ENCODE measurements at regions not wholly inside any gene's neighbourhood (a gene's known extent, or its start where the extent isn't known, plus 50 kb on each side); places are given as distances from the start of the nearest gene placed in this dataset.

- POLR2A ChIA-PET = no interaction called here
- DNase-seq = no peak
- Mint-ChIP-seq H3K27me3 (no peaks in the 10 kb centered on the region), H3K4me3 (no peak overlapping the region), H3K27ac (no peak overlapping the region), H3K4me1 (ENCODE audit: low read depth) (peaks cover 2% of the 10 kb centered on the region), H3K9me3 (no peaks in the 10 kb centered on the region), H3K36me3 (ENCODE audit: low read depth) (no peaks in the 10 kb centered on the region)
- TF ChIP-seq CTCF (IDR thresholded peaks at IDR 0.05) = no peak
- ATAC-seq = no peak
- CTCF ChIA-PET = interaction anchor here (1.1 to 6.2 kb wide), 3 partner anchors 84 to 541 kb away, joined by 3 to 76 read pairs (median 11); no protein-coding TSS in a partner anchor
- intact Hi-C loops (cut with micrococcal nuclease) = loop anchor here (10.0 kb wide), 1 partner anchor 542 kb away; no protein-coding TSS in a partner anchor
Observed at GRCh38 chr2:42942990-42943493, 150.7 kb upstream of the HAAO start.

DNA sequence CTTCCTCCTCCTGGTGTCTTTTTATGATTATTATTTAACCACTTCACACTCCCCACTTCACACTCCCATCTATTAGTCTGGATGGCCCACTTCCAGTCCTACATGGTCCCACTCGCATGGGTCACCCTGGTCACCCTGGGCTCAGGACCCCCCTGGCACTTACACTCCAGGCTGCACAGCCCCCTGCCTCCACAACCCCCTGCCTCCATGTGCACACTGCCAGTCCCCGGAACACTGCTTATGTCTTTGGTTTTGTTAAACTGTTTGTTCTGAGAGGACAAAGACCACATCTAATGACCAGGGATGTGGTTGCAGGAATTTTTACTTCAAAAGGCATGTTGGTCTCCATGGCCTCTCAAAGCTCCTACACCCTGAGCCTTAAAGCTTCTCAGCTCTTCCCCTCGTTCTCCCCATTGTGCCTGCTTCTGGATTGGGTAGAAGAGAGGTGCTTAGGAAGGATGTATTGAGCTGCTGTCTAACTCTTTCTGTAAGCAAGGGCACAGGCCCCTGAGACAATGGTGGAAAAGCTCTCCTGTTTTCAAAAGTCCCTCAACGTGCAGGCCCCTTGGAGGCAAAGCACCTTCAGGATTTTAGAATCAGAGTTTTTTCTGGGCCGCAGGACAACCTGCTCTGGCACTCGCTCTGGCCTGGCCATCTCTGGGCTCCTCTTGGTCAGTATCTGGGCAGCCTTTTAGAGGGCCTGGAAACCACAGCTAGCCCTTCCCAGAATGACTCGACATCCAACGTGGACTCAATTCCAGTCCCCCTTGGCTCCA is 150.0 kb upstream of the HAAO start:
- DNase-seq = no peak
- no peak overlapping the region for H3K4me3 Mint-ChIP-seq
- H3K36me3 Mint-ChIP-seq (ENCODE audit: low read depth) = no peaks in the 10 kb centered on the region
- peaks cover 2% of the 10 kb centered on the region for H3K4me1 Mint-ChIP-seq (ENCODE audit: low read depth)
- intact Hi-C loops (cut with micrococcal nuclease) = loop anchor here (10.0 kb wide), 1 partner anchor 542 kb away; no protein-coding TSS in a partner anchor
- H3K27me3 Mint-ChIP-seq = no peaks in the 10 kb centered on the region
- no peak overlapping the region for H3K27ac Mint-ChIP-seq
- no peak for TF ChIP-seq CTCF (IDR thresholded peaks at IDR 0.05)
- no peaks in the 10 kb centered on the region for H3K9me3 Mint-ChIP-seq
- no peak for ATAC-seq
- POLR2A ChIA-PET = no interaction called here
- CTCF ChIA-PET = interaction anchor here (0.9 to 6.2 kb wide), 3 partner anchors 82 to 286 kb away, joined by 3 to 76 read pairs (median 11); no protein-coding TSS in a partner anchor

DNA sequence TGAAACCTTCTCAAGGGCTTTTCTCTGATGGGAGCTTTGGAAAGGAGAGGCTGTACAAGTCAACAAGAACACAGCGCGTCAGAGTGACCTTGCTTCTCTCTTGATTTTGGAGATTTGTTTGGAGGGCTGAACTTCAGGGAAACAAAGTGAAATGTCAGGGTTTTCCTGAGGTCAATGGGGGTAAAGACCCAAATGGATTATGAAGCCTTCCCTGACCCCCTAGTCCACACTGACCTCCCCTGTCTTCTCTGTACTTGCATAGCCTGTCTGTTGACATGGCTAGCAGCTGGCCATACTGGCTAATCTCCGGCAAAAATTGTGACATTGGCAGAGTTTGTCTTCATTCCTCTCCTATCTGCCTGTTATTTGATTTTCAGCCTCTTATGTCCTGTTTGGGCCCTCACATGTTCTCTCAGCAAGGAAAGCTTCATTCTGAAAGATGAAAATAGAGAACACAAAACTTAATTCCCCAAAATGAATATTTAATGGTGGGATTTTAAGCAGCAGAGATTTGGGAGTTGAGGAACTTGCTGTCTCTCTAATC is 149.3 kb upstream of the HAAO start:
- Mint-ChIP-seq H3K36me3 (ENCODE audit: low read depth) (no peaks in the 10 kb centered on the region), H3K27me3 (no peaks in the 10 kb centered on the region), H3K4me1 (ENCODE audit: low read depth) (no peaks in the 10 kb centered on the region), H3K4me3 (no peak overlapping the region), H3K27ac (no peak overlapping the region), H3K9me3 (no peaks in the 10 kb centered on the region)
- ATAC-seq (no peak), DNase-seq (no peak)
- intact Hi-C loops (cut with micrococcal nuclease) = loop anchor here (10.0 kb wide), 1 partner anchor 543 kb away; no protein-coding TSS in a partner anchor
- ChIA-PET CTCF (interaction anchor here (0.9 to 2.7 kb wide), 3 partner anchors 33 to 83 kb away, joined by 3 to 11 read pairs (median 3); no protein-coding TSS in a partner anchor), POLR2A (no interaction called here)
- no peak for TF ChIP-seq CTCF (IDR thresholded peaks at IDR 0.05)

- H3K9me3 Mint-ChIP-seq = no peaks in the 10 kb centered on the region
- ChIA-PET POLR2A (no interaction called here), CTCF (no interaction called here)
- no peak overlapping the region for H3K27ac Mint-ChIP-seq
- no peaks in the 10 kb centered on the region for H3K36me3 Mint-ChIP-seq (ENCODE audit: low read depth)
- no peaks in the 10 kb centered on the region for H3K4me1 Mint-ChIP-seq (ENCODE audit: low read depth)
- ATAC-seq = no peak
- DNase-seq = no peak
- intact Hi-C loops (cut with micrococcal nuclease) = loop anchor here (10.0 kb wide), 2 partner anchors 115 to 545 kb away; no protein-coding TSS in a partner anchor
- TF ChIP-seq CTCF (IDR thresholded peaks at IDR 0.05) = no peak
- H3K4me3 Mint-ChIP-seq = no peak overlapping the region
- no peaks in the 10 kb centered on the region for H3K27me3 Mint-ChIP-seq
Observed at GRCh38 chr2:42939411-42940206, 147.2 kb upstream of the HAAO start.

All from activated CD8-positive, alpha-beta T cell treated with anti-CD3 and anti-CD28 coated beads for 36 hours (primary cell).